ENCODE measurements at regions not wholly inside any gene's neighbourhood (a gene's known extent, or its start where the extent isn't known, plus 50 kb on each side); places are given as distances from the start of the nearest gene placed in this dataset.

GRCh38 chr1:68620571-68620970 lies 123.7 kb upstream of the DEPDC1 start:
- no peak for ATAC-seq
- Histone ChIP-seq H3K27me3 (no peaks in the 10 kb centered on the region), H3K4me3 (no peak overlapping the region), H3K4me1 (peaks cover 0 to 12% (median 0%) of the 10 kb centered on the region in 3 donors), H3K9me3 (peaks cover 0 to 14% (median 0%) of the 10 kb centered on the region in 3 donors), H3K27ac (no peak overlapping the region), H3K36me3 (no peaks in the 10 kb centered on the region)
- 90% methylated on average over 1 of the region's 1 CpG; no CpG with 5 or more reads in 1 of the 2 donors for WGBS, 2 donors (ENCODE audit: low coverage in 1 of 2)
- TF ChIP-seq POLR2A (IDR thresholded peaks at IDR 0.05) (no peak), POLR2AphosphoS5 (IDR thresholded peaks at IDR 0.05) (no peak), CTCF (IDR thresholded peaks at IDR 0.05) (no peak), EP300 (IDR thresholded peaks at IDR 0.05) (no peak)

- peaks cover 0 to 12% (median 0%) of the 10 kb centered on the region in 3 donors for H3K4me1 ChIP-seq
Observed at GRCh38 chr1:68623700-68624099, 126.8 kb upstream of the DEPDC1 start.

GRCh38 chr1:68624233-68624632 lies 127.4 kb upstream of the DEPDC1 start:
- H3K9me3 ChIP-seq = peaks cover 0 to 14% (median 0%) of the 10 kb centered on the region in 3 donors
- TF ChIP-seq CTCF (IDR thresholded peaks at IDR 0.05) (no peak), POLR2AphosphoS5 (IDR thresholded peaks at IDR 0.05) (no peak), EP300 (IDR thresholded peaks at IDR 0.05) (no peak), POLR2A (IDR thresholded peaks at IDR 0.05) (no peak)
- no peaks in the 10 kb centered on the region for H3K27me3 ChIP-seq
- H3K4me1 ChIP-seq = peaks cover 0 to 12% (median 0%) of the 10 kb centered on the region in 3 donors
- no peak for ATAC-seq
- 41 to 48% methylated on average over 2 to 3 of the region's 3 CpGs for WGBS, 2 donors (ENCODE audit: low coverage in 1 of 2)
- no peaks in the 10 kb centered on the region for H3K36me3 ChIP-seq
- H3K4me3 ChIP-seq = no peak overlapping the region
- H3K27ac ChIP-seq = no peak overlapping the region

More at GRCh38 chr1:68623700-68624099, 126.8 kb upstream of the DEPDC1 start:
- ATAC-seq = no peak
- TF ChIP-seq POLR2AphosphoS5 (IDR thresholded peaks at IDR 0.05) (no peak), EP300 (IDR thresholded peaks at IDR 0.05) (no peak), POLR2A (IDR thresholded peaks at IDR 0.05) (no peak), CTCF (IDR thresholded peaks at IDR 0.05) (no peak)
- no peaks in the 10 kb centered on the region for H3K27me3 ChIP-seq
- no peak overlapping the region for H3K4me3 ChIP-seq
- peaks cover 0 to 14% (median 0%) of the 10 kb centered on the region in 3 donors for H3K9me3 ChIP-seq
- WGBS, 2 donors (ENCODE audit: low coverage in 1 of 2) = 9 to 23% methylated on average over 2 of the region's 2 CpGs
- H3K27ac ChIP-seq = no peak overlapping the region
- no peaks in the 10 kb centered on the region for H3K36me3 ChIP-seq

GRCh38 chr1:68625624-68626023 lies 128.7 kb upstream of the DEPDC1 start:
- Histone ChIP-seq H3K4me3 (no peak overlapping the region), H3K36me3 (no peaks in the 10 kb centered on the region), H3K9me3 (peaks cover 0 to 8% (median 0%) of the 10 kb centered on the region in 3 donors), H3K27me3 (no peaks in the 10 kb centered on the region), H3K4me1 (peaks cover 0 to 12% (median 0%) of the 10 kb centered on the region in 3 donors), H3K27ac (no peak overlapping the region)
- TF ChIP-seq POLR2AphosphoS5 (IDR thresholded peaks at IDR 0.05) (no peak), EP300 (IDR thresholded peaks at IDR 0.05) (no peak), POLR2A (IDR thresholded peaks at IDR 0.05) (no peak), CTCF (IDR thresholded peaks at IDR 0.05) (no peak)
- 75 to 79% methylated on average over 1 of the region's 1 CpG for WGBS, 2 donors (ENCODE audit: low coverage in 1 of 2)
- ATAC-seq = no peak

GRCh38 chr1:68633141-68633919 lies 136.4 kb upstream of the DEPDC1 start:
- TF ChIP-seq CTCF (IDR thresholded peaks at IDR 0.05) (no peak), EP300 (IDR thresholded peaks at IDR 0.05) (no peak), POLR2AphosphoS5 (IDR thresholded peaks at IDR 0.05) (no peak), POLR2A (IDR thresholded peaks at IDR 0.05) (no peak)
- ATAC-seq = no peak
- H3K36me3 ChIP-seq = no peaks in the 10 kb centered on the region
- no peaks in the 10 kb centered on the region for H3K4me1 ChIP-seq
- 64 to 76% methylated on average over 4 of the region's 4 CpGs for WGBS, 2 donors (ENCODE audit: low coverage in 1 of 2)
- H3K9me3 ChIP-seq = no peaks in the 10 kb centered on the region
- no peak overlapping the region for H3K4me3 ChIP-seq
- no peak overlapping the region for H3K27ac ChIP-seq
- no peaks in the 10 kb centered on the region for H3K27me3 ChIP-seq

Data from gastroesophageal sphincter (tissue), 4 donors.